H9 (cell line): ENCODE measurements at regions not wholly inside any gene's neighbourhood (a gene's known extent, or its start where the extent isn't known, plus 50 kb on each side); places are given as distances from the start of the nearest gene placed in this dataset.

Source experiments
- DNase-seq: peaks from one replicate; pipeline ENCODE4 v3.0.0-alpha.2; 2017
- H2AFZ ChIP-seq: one replicate; pipeline ENCODE4 v1.6.1; 2013; ENCODE audit warnings: mild to moderate bottlenecking, low read length, control low read depth, moderate library complexity
- H2AK5ac ChIP-seq: 2 replicates; pipeline ENCODE4 v1.6.1; 2013; ENCODE audit warnings: low read length, control low read depth, mixed read lengths; ENCODE audit not compliant: insufficient read length
- H2BK120ac ChIP-seq: one replicate; pipeline ENCODE4 v1.6.1; 2013; ENCODE audit warnings: low read depth, mild to moderate bottlenecking, low read length, control low read depth, inconsistent platforms; ENCODE audit not compliant: poor library complexity, severe bottlenecking
- H2BK12ac ChIP-seq: 2 replicates; pipeline ENCODE4 v1.6.1; 2013; ENCODE audit warnings: low read length, control low read depth, mixed read lengths, low read depth; ENCODE audit not compliant: insufficient read length
- H2BK15ac ChIP-seq: 2 replicates; pipeline ENCODE4 v1.6.1; 2013; ENCODE audit warnings: low read depth, low read length, control low read depth
- H2BK20ac ChIP-seq: one replicate; pipeline ENCODE4 v1.6.1; 2013; ENCODE audit warnings: low read depth, mild to moderate bottlenecking, low read length, control low read depth, inconsistent platforms; ENCODE audit not compliant: poor library complexity, severe bottlenecking
- H2BK5ac ChIP-seq: 2 replicates; pipeline ENCODE4 v1.6.1; 2013; ENCODE audit warnings: low read length, control low read depth, mixed read lengths; ENCODE audit not compliant: insufficient read length
- H3K14ac ChIP-seq: 2 replicates; pipeline ENCODE4 v1.6.1; 2013; ENCODE audit warnings: low read length, control low read depth; ENCODE audit not compliant: insufficient read depth
- H3K18ac ChIP-seq: 2 replicates; pipeline ENCODE4 v1.6.1; 2013; ENCODE audit warnings: low read depth, mild to moderate bottlenecking, mixed read lengths, low read length, control low read depth; ENCODE audit not compliant: insufficient read length
- H3K23ac ChIP-seq: 2 replicates; pipeline ENCODE4 v1.6.1; 2013; ENCODE audit warnings: low read length, control low read depth, mixed read lengths, low read depth; ENCODE audit not compliant: insufficient read length
- H3K23me2 ChIP-seq: 2 replicates; pipeline ENCODE4 v1.6.1; 2013; ENCODE audit warnings: low read depth, mild to moderate bottlenecking, mixed read lengths, low read length, control low read depth; ENCODE audit not compliant: insufficient read length, poor library complexity, severe bottlenecking
- H3K27ac ChIP-seq: 2 replicates; pipeline ENCODE4 v1.5.1; 2013; ENCODE audit warnings: low read length, control low read depth, mixed read lengths, low read depth; ENCODE audit not compliant: insufficient read length
- H3K27me3 ChIP-seq: 2 replicates; pipeline ENCODE4 v1.6.1; 2013; ENCODE audit warnings: low read length, control low read depth, inconsistent platforms; ENCODE audit not compliant: insufficient read depth
- H3K4ac ChIP-seq: 2 replicates; pipeline ENCODE4 v1.6.1; 2013; ENCODE audit warnings: low read depth, mild to moderate bottlenecking, control low read depth, inconsistent platforms, low read length, moderate library complexity
- H3K4me1 ChIP-seq: 2 replicates; pipeline ENCODE4 v1.6.1; 2013; ENCODE audit warnings: low read length, control low read depth, inconsistent platforms; ENCODE audit not compliant: insufficient read depth
- H3K4me2 ChIP-seq: 2 replicates; pipeline ENCODE4 v1.6.1; 2013; ENCODE audit warnings: low read length, control low read depth, mixed read lengths; ENCODE audit not compliant: insufficient read length, insufficient read depth
- H3K56ac ChIP-seq: 2 replicates; pipeline ENCODE4 v1.6.1; 2013; ENCODE audit warnings: low read depth, mild to moderate bottlenecking, mixed read lengths, low read length, control low read depth; ENCODE audit not compliant: insufficient read length
- H3K79me1 ChIP-seq: 2 replicates; pipeline ENCODE4 v1.6.1; 2013; ENCODE audit warnings: low read depth, mild to moderate bottlenecking, moderate library complexity, low read length, control low read depth, inconsistent platforms; ENCODE audit not compliant: insufficient read depth, poor library complexity, severe bottlenecking
- H3K79me2 ChIP-seq: 2 replicates; pipeline ENCODE4 v1.6.1; 2013; ENCODE audit warnings: low read length, control low read depth, inconsistent platforms; ENCODE audit not compliant: insufficient read depth
- H3K9ac ChIP-seq: 2 replicates; pipeline ENCODE4 v1.6.1; 2013; ENCODE audit warnings: low read length, control low read depth, mixed read lengths; ENCODE audit not compliant: insufficient read length; ENCODE audit errors: extremely low read depth
- H3K9me3 ChIP-seq: one replicate; pipeline ENCODE4 v1.6.1; 2013; ENCODE audit warnings: low read depth, low read length, inconsistent platforms; ENCODE audit not compliant: control insufficient read depth
- H3T11ph ChIP-seq: one replicate; pipeline ENCODE4 v1.6.1; 2013; ENCODE audit warnings: mild to moderate bottlenecking, low read length, control low read depth, inconsistent platforms
- H4K20me1 ChIP-seq: one replicate; pipeline ENCODE4 v1.6.1; 2013; ENCODE audit not compliant: control insufficient read depth, insufficient read length, insufficient read depth
- H4K5ac ChIP-seq: 2 replicates; pipeline ENCODE4 v1.6.1; 2013; ENCODE audit warnings: low read depth, mild to moderate bottlenecking, mixed read lengths, low read length, control low read depth; ENCODE audit not compliant: insufficient read length
- H4K8ac ChIP-seq: replicated peaks from 2 replicates; pipeline ENCODE4 v1.6.1; 2013; ENCODE audit warnings: low read length, control low read depth, mixed read lengths, low read depth; ENCODE audit not compliant: insufficient read length
- H4K91ac ChIP-seq: 2 replicates; pipeline ENCODE4 v1.6.1; 2013; ENCODE audit warnings: low read depth, mild to moderate bottlenecking, moderate library complexity, mixed read lengths, low read length, control low read depth; ENCODE audit not compliant: insufficient read length
- H3K27ac Mint-ChIP-seq, 3 experiments: 2 replicates in 2 of 3; 3 replicates in 1 of 3; pipeline ENCODE4 v1.8.0; 2020 to 2021; ENCODE audit warnings: mixed read lengths in 3 of 3, mild to moderate bottlenecking in 1 of 3, moderate library complexity in 1 of 3
- H3K27me3 Mint-ChIP-seq: 2 replicates; pipeline ENCODE4 v1.8.0; 2021; ENCODE audit warnings: low read depth, mild to moderate bottlenecking, moderate library complexity, mixed read lengths
- H3K36me3 Mint-ChIP-seq, 3 experiments: 2 replicates in 2 of 3; 3 replicates in 1 of 3; pipeline ENCODE4 v1.8.0; 2020 to 2021; ENCODE audit warnings: low read depth in 3 of 3, mixed read lengths in 3 of 3; ENCODE audit not compliant: insufficient read depth in 1 of 3
- H3K4me1 Mint-ChIP-seq, 2 experiments: 2 replicates each; pipeline ENCODE4 v1.8.0; 2020; ENCODE audit warnings: mixed read lengths in 2 of 2
- H3K4me3 Mint-ChIP-seq, 2 experiments: 2 replicates in 1 of 2; 3 replicates in 1 of 2; pipeline ENCODE4 v1.8.0; 2020 to 2021; ENCODE audit warnings: mild to moderate bottlenecking in 2 of 2, mixed read lengths in 2 of 2, moderate library complexity in 1 of 2
- H3K9me3 Mint-ChIP-seq, 2 experiments: 2 replicates in 1 of 2; 3 replicates in 1 of 2; pipeline ENCODE4 v1.8.0; 2020; ENCODE audit warnings: mild to moderate bottlenecking in 2 of 2, mixed read lengths in 2 of 2, moderate library complexity in 1 of 2
- WGBS: extraction: QIAGEN DNeasy Blood & Tissue Kit; methylation state at CpG from one replicate; pipeline ENCODE4 v1.1.7; 2013; ENCODE audit warnings: missing lambda C conversion rate, low lambda C conversion rate, mixed read lengths; ENCODE audit not compliant: insufficient read length; ENCODE audit errors: extremely low coverage; 5-methylcytosine and 5-hydroxymethylcytosine counted together
- TF ChIP-seq, protein P1 (sequence below): fragments of 200-600 bp; sonication (generic); conservative IDR thresholded peaks from 3 replicates; pipeline ENCODE4 v1.8.0; 2021; ENCODE audit warnings: antibody characterized with exemption, mild to moderate bottlenecking

DNA sequence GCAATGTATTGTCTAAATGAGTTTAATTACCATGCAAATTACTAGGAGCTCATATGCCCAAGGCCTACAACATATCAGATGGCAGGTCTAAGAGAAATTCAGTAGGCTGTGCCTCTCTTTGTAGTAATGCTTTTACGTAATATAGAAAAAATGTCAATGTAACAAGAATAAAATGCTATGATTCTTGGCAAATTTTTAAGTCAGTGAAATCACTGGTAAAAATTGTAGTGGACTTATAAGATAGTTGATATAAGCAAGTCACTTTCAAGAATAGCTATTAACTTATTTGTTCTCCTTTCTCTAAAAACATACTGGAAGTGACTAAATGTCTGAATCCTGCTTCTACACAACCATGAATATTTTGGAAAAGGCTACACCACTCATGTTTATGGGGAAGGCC, 707.8 kb downstream of the TUSC7 start:
- H2BK120ac ChIP-seq, result no peak overlapping the region
- H3K4me1 Mint-ChIP-seq, result peaks cover 8 to 16% of the 10 kb centered on the region in 2 experiments
- H2BK5ac ChIP-seq, result no peak overlapping the region
- H3K27ac ChIP-seq, result no peak overlapping the region
- no peaks in the 10 kb centered on the region for H4K20me1 ChIP-seq
- H3K23me2 ChIP-seq, result no peaks in the 10 kb centered on the region
- H4K8ac ChIP-seq, result no peak overlapping the region
- H2AK5ac ChIP-seq, result no peak overlapping the region
- H3T11ph ChIP-seq, result no peak overlapping the region
- no peak overlapping the region for H3K9ac ChIP-seq
- no peak for DNase-seq
- no peak overlapping the region for H2AFZ ChIP-seq
- no peak overlapping the region for H3K4me2 ChIP-seq
- WGBS, result no CpG with 5 or more reads among the region's 1 CpG
- no peak overlapping the region for H2BK15ac ChIP-seq
- no peaks in the 10 kb centered on the region for H3K9me3 ChIP-seq
- no peak overlapping the region for H2BK12ac ChIP-seq
- H4K5ac ChIP-seq, result no peak overlapping the region
- 0 out of 7 replicates have a peak, but pooled peaks cover 0 to 2% (median 0%) of the 10 kb centered on the region in 3 experiments for H3K36me3 Mint-ChIP-seq
- no peaks in the 10 kb centered on the region for H3K79me2 ChIP-seq
- H3K18ac ChIP-seq, result no peak overlapping the region
- no peaks in the 10 kb centered on the region for H3K27me3 ChIP-seq
- no peak overlapping the region for H3K27ac Mint-ChIP-seq
- H3K4ac ChIP-seq, result no peak overlapping the region
- no peaks in the 10 kb centered on the region for H3K4me1 ChIP-seq
- H3K27me3 Mint-ChIP-seq, result no peaks in the 10 kb centered on the region; the same call in 1 of the 2 replicates
- H4K91ac ChIP-seq, result no peak overlapping the region
- H3K79me1 ChIP-seq, result no peaks in the 10 kb centered on the region
- TF ChIP-seq, protein P1, sequence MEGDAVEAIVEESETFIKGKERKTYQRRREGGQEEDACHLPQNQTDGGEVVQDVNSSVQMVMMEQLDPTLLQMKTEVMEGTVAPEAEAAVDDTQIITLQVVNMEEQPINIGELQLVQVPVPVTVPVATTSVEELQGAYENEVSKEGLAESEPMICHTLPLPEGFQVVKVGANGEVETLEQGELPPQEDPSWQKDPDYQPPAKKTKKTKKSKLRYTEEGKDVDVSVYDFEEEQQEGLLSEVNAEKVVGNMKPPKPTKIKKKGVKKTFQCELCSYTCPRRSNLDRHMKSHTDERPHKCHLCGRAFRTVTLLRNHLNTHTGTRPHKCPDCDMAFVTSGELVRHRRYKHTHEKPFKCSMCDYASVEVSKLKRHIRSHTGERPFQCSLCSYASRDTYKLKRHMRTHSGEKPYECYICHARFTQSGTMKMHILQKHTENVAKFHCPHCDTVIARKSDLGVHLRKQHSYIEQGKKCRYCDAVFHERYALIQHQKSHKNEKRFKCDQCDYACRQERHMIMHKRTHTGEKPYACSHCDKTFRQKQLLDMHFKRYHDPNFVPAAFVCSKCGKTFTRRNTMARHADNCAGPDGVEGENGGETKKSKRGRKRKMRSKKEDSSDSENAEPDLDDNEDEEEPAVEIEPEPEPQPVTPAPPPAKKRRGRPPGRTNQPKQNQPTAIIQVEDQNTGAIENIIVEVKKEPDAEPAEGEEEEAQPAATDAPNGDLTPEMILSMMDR, result no peak
- no peak overlapping the region for H3K4me3 Mint-ChIP-seq
- no peak overlapping the region for H3K14ac ChIP-seq
- H2BK20ac ChIP-seq, result no peak overlapping the region
- H3K56ac ChIP-seq, result no peak overlapping the region
- H3K23ac ChIP-seq, result no peak overlapping the region
- no peaks in the 10 kb centered on the region; a peak in 2 of 5 replicates for H3K9me3 Mint-ChIP-seq
